ENCODE measurements at regions not wholly inside any gene's neighbourhood (a gene's known extent, or its start where the extent isn't known, plus 50 kb on each side); places are given as distances from the start of the nearest gene placed in this dataset.

DNA sequence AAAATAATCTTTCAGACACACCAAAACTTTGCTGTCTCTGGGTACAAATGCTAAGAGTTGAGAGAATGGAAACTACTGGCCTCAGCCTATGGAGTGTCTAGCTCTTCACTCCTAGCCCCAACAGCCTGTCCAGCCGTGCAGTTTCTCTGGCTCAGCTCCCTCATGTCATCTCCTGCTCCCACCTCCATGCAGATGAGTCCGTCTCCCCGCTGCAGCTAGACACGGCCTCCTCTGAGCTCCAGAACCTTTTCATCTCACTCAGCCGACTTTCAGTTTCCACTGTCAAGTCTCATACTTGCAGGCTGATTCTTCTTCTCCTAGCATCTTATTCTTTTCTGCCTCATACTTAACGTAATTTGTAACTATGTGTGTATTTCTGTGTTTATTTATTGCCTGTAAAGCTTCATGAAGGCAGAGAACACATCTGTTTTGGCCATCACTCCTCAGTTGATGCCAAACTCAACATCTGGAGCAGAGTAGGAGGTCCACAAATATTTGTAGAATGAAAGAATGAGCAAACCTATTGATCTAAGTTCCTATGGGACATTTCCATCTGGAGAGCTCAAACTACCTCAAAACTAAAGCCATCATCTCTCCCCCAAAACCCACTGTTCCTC is 139.8 kb upstream of the PWP1 start (continued):
- TF ChIP-seq, protein P1, sequence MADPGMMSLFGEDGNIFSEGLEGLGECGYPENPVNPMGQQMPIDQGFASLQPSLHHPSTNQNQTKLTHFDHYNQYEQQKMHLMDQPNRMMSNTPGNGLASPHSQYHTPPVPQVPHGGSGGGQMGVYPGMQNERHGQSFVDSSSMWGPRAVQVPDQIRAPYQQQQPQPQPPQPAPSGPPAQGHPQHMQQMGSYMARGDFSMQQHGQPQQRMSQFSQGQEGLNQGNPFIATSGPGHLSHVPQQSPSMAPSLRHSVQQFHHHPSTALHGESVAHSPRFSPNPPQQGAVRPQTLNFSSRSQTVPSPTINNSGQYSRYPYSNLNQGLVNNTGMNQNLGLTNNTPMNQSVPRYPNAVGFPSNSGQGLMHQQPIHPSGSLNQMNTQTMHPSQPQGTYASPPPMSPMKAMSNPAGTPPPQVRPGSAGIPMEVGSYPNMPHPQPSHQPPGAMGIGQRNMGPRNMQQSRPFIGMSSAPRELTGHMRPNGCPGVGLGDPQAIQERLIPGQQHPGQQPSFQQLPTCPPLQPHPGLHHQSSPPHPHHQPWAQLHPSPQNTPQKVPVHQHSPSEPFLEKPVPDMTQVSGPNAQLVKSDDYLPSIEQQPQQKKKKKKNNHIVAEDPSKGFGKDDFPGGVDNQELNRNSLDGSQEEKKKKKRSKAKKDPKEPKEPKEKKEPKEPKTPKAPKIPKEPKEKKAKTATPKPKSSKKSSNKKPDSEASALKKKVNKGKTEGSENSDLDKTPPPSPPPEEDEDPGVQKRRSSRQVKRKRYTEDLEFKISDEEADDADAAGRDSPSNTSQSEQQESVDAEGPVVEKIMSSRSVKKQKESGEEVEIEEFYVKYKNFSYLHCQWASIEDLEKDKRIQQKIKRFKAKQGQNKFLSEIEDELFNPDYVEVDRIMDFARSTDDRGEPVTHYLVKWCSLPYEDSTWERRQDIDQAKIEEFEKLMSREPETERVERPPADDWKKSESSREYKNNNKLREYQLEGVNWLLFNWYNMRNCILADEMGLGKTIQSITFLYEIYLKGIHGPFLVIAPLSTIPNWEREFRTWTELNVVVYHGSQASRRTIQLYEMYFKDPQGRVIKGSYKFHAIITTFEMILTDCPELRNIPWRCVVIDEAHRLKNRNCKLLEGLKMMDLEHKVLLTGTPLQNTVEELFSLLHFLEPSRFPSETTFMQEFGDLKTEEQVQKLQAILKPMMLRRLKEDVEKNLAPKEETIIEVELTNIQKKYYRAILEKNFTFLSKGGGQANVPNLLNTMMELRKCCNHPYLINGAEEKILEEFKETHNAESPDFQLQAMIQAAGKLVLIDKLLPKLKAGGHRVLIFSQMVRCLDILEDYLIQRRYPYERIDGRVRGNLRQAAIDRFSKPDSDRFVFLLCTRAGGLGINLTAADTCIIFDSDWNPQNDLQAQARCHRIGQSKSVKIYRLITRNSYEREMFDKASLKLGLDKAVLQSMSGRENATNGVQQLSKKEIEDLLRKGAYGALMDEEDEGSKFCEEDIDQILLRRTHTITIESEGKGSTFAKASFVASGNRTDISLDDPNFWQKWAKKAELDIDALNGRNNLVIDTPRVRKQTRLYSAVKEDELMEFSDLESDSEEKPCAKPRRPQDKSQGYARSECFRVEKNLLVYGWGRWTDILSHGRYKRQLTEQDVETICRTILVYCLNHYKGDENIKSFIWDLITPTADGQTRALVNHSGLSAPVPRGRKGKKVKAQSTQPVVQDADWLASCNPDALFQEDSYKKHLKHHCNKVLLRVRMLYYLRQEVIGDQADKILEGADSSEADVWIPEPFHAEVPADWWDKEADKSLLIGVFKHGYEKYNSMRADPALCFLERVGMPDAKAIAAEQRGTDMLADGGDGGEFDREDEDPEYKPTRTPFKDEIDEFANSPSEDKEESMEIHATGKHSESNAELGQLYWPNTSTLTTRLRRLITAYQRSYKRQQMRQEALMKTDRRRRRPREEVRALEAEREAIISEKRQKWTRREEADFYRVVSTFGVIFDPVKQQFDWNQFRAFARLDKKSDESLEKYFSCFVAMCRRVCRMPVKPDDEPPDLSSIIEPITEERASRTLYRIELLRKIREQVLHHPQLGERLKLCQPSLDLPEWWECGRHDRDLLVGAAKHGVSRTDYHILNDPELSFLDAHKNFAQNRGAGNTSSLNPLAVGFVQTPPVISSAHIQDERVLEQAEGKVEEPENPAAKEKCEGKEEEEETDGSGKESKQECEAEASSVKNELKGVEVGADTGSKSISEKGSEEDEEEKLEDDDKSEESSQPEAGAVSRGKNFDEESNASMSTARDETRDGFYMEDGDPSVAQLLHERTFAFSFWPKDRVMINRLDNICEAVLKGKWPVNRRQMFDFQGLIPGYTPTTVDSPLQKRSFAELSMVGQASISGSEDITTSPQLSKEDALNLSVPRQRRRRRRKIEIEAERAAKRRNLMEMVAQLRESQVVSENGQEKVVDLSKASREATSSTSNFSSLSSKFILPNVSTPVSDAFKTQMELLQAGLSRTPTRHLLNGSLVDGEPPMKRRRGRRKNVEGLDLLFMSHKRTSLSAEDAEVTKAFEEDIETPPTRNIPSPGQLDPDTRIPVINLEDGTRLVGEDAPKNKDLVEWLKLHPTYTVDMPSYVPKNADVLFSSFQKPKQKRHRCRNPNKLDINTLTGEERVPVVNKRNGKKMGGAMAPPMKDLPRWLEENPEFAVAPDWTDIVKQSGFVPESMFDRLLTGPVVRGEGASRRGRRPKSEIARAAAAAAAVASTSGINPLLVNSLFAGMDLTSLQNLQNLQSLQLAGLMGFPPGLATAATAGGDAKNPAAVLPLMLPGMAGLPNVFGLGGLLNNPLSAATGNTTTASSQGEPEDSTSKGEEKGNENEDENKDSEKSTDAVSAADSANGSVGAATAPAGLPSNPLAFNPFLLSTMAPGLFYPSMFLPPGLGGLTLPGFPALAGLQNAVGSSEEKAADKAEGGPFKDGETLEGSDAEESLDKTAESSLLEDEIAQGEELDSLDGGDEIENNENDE (IDR thresholded peaks at IDR 0.05; ENCODE audit: insufficient replicate concordance, low read length): no peak
- TF ChIP-seq SRF (IDR thresholded peaks at IDR 0.05; ENCODE audit: low read depth, low read length) (no peak), CBX5 (IDR thresholded peaks at IDR 0.05; ENCODE audit: low read depth, low read length) (no peak), TAF1 (IDR thresholded peaks at IDR 0.05; ENCODE audit: low read depth, low read length) (no peak), E2F6 (IDR thresholded peaks at IDR 0.05) (no peak), YY1 (IDR thresholded peaks at IDR 0.05; ENCODE audit: low read depth, low read length) (no peak), CTBP2 (IDR thresholded peaks at IDR 0.05; ENCODE audit: borderline replicate concordance, insufficient read depth, insufficient read length, low read length) (no peak)

Measured in H1 (cell line).